ENCODE measurements at regions not wholly inside any gene's neighbourhood (a gene's known extent, or its start where the extent isn't known, plus 50 kb on each side); places are given as distances from the start of the nearest gene placed in this dataset.

DNA sequence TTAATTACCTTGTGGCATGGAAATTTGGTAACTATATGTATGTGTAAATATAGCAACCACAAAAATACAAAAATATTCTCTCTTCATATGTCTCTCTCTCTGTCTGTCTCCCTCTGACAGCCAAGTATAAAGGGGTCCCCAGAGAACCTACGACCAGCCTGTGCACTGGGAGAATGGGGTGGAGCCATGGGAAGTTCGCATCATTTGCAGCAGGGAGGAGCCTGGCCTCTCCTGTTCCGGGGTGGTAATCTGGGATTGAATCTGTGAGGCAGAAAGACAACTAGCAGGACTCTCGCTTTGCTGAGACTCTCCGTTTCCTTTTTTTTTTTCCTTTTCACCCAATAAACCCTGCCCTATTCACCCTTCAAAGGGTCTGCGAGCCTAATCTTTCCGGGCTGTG is 1109.1 kb downstream of the HACE1 start:
- TF ChIP-seq, protein P1, sequence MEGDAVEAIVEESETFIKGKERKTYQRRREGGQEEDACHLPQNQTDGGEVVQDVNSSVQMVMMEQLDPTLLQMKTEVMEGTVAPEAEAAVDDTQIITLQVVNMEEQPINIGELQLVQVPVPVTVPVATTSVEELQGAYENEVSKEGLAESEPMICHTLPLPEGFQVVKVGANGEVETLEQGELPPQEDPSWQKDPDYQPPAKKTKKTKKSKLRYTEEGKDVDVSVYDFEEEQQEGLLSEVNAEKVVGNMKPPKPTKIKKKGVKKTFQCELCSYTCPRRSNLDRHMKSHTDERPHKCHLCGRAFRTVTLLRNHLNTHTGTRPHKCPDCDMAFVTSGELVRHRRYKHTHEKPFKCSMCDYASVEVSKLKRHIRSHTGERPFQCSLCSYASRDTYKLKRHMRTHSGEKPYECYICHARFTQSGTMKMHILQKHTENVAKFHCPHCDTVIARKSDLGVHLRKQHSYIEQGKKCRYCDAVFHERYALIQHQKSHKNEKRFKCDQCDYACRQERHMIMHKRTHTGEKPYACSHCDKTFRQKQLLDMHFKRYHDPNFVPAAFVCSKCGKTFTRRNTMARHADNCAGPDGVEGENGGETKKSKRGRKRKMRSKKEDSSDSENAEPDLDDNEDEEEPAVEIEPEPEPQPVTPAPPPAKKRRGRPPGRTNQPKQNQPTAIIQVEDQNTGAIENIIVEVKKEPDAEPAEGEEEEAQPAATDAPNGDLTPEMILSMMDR (IDR thresholded peaks at IDR 0.05): no peak
- TF ChIP-seq EP300 (IDR thresholded peaks at IDR 0.05): no peak
- no peak for TF ChIP-seq POLR2A (IDR thresholded peaks at IDR 0.05; ENCODE audit: low read depth)

Data from esophagus muscularis mucosa (tissue), 4 donors.